K562 (cell line): ENCODE measurements at regions not wholly inside any gene's neighbourhood (a gene's known extent, or its start where the extent isn't known, plus 50 kb on each side); places are given as distances from the start of the nearest gene placed in this dataset.

Experiments used
- ATAC-seq: fragments of 200-7000 bp; cut with Tn5 transposase; 3 replicates; pipeline ENCODE4 v1.9.1; 2020; ENCODE audit warnings: moderate library complexity
- BruUV-seq: library from RNA; stranded (reverse); fragments of 400-500 nt; replicated peaks from 2 replicates; lab custom pipeline; 2021; lab: Mats Ljungman, UMichigan
- CTCF ChIA-PET: fragments of 300-600 bp; formaldehyde crosslinking; extraction: SDS; loops from one replicate; lab custom pipeline; 2021; ENCODE audit warnings: low intra/inter-chr PET ratio; lab: Yijun Ruan, JAX
- POLR2A ChIA-PET: fragments of 300-600, 350-650 bp; sonication (Branson Sonifier 250); formaldehyde crosslinking; extraction: SDS; loops from one replicate; lab custom pipeline; 2021; ENCODE audit warnings: antibody characterized with exemption, inconsistent platforms; lab: Yijun Ruan, JAX
- DNase-seq, 4 experiments: peaks; one replicate each; pipeline versions ENCODE4 v3.0.0 to v3.0.0-alpha.2; 2011 to 2018; ENCODE audit warnings: low spot score in 3 of 4, mixed read lengths in 3 of 4; ENCODE audit errors: extremely low read depth in 1 of 4
- FAIRE-seq: peaks from 2 replicates; lab custom pipeline; 2011; peaks lifted over from hg19 to GRCh38; lab: Jason Lieb, UNC
- H2AFZ ChIP-seq: 2 replicates; pipeline ENCODE4 v1.6.0; 2011; ENCODE audit warnings: low read depth, low read length, control low read depth, inconsistent platforms
- H3K27ac ChIP-seq: fragments of 200-600 bp; 3 replicates; pipeline ENCODE4 v1.8.0; 2011; ENCODE audit warnings: low read depth, mild to moderate bottlenecking, control low read depth, inconsistent platforms, low read length, moderate library complexity, mixed read lengths; ENCODE audit errors: extremely low read depth
- H3K27me3 ChIP-seq, 2 experiments: fragments of 300-600 bp in 1 of 2; 2 replicates in 1 of 2; 3 replicates in 1 of 2; pipeline versions ENCODE4 v1.6.0 to v1.8.0; 2011; ENCODE audit warnings: inconsistent platforms in 2 of 2, low read length in 2 of 2, mild to moderate bottlenecking in 1 of 2, mixed read lengths in 1 of 2, moderate library complexity in 1 of 2; ENCODE audit not compliant: control insufficient read depth in 2 of 2, insufficient read depth in 2 of 2
- H3K36me3 ChIP-seq: fragments of 300-600 bp; 3 replicates; pipeline ENCODE4 v1.8.0; 2011; ENCODE audit warnings: mild to moderate bottlenecking, low read length, inconsistent platforms; ENCODE audit not compliant: control insufficient read depth, insufficient read depth
- H3K4me1 ChIP-seq, 2 experiments: fragments of 200-600 bp in 1 of 2; replicated peaks in 1 of 2; 2 replicates in 1 of 2; 3 replicates in 1 of 2; pipeline versions ENCODE4 v1.5.1 to v1.8.0; 2011; ENCODE audit warnings: inconsistent platforms in 2 of 2, low read length in 2 of 2, mild to moderate bottlenecking in 1 of 2, mixed read lengths in 1 of 2, moderate library complexity in 1 of 2; ENCODE audit not compliant: control insufficient read depth in 2 of 2, insufficient read depth in 2 of 2
- H3K4me2 ChIP-seq: 2 replicates; pipeline ENCODE4 v1.6.1; 2011; ENCODE audit warnings: low read length, control low read depth, inconsistent platforms, mixed read lengths; ENCODE audit not compliant: insufficient read depth
- H3K4me3 ChIP-seq: fragments of 200-600 bp; sonication (generic), shearing (Covaris generic); 2 replicates; pipeline ENCODE4 v1.5.1; 2016; ENCODE audit warnings: control low read depth, inconsistent platforms
- H3K79me2 ChIP-seq: fragments of 200-600 bp; 3 replicates; pipeline ENCODE4 v1.8.0; 2011; ENCODE audit warnings: low read length, inconsistent platforms; ENCODE audit not compliant: control insufficient read depth, insufficient read depth
- H3K9ac ChIP-seq, 2 experiments: 2 replicates each; pipeline versions ENCODE4 v1.6.0 to v1.6.1; 2011; ENCODE audit warnings: low read depth in 2 of 2, low read length in 2 of 2, control low read depth in 1 of 2, inconsistent platforms in 1 of 2, mild to moderate bottlenecking in 1 of 2, mixed read lengths in 1 of 2; ENCODE audit not compliant: insufficient read depth in 1 of 2
- H3K9me1 ChIP-seq: one replicate; pipeline ENCODE4 v1.6.0; 2011; ENCODE audit warnings: inconsistent platforms, mild to moderate bottlenecking, low read length, moderate library complexity; ENCODE audit not compliant: control insufficient read depth, insufficient read depth
- H3K9me3 ChIP-seq: replicated peaks from 2 replicates; pipeline ENCODE4 v1.5.1; 2011; ENCODE audit warnings: low read depth, low read length, inconsistent platforms; ENCODE audit not compliant: control insufficient read depth, insufficient read depth
- H4K20me1 ChIP-seq: replicated peaks from 2 replicates; pipeline ENCODE4 v1.6.1; 2011; ENCODE audit warnings: low read length, inconsistent platforms, mixed read lengths; ENCODE audit not compliant: control insufficient read depth, insufficient read depth
- CREB3 ChIP-seq: fragments of 450-650 bp; conservative IDR thresholded peaks from 2 replicates; pipeline ENCODE4 v1.6.1; 2016; ENCODE audit warnings: missing genetic modification characterization, low read depth, mild to moderate bottlenecking, missing compliant biosample characterization, moderate library complexity
- CTBP1 ChIP-seq: fragments of 450-650 bp; IDR thresholded peaks from 2 replicates; pipeline ENCODE4 v1.6.1; 2016; ENCODE audit warnings: borderline replicate concordance
- CXXC5 ChIP-seq: fragments of 250-450 bp; sonication (Bioruptor Pico); IDR thresholded peaks from 2 replicates; pipeline ENCODE4 v1.8.0; 2022; ENCODE audit warnings: inconsistent platforms, mild to moderate bottlenecking, moderate library complexity
- HMBOX1 ChIP-seq: sonication (generic); IDR thresholded peaks from 2 replicates; pipeline ENCODE4 v1.6.1; 2016
- KDM1A ChIP-seq, 2 experiments: fragments of 450-650 bp; IDR thresholded peaks; 2 replicates each; pipeline ENCODE4 v1.6.1; 2016; ENCODE audit warnings: mild to moderate bottlenecking in 2 of 2
- MED1 ChIP-seq: sonication (generic); formaldehyde crosslinking; IDR thresholded peaks from 2 replicates; pipeline ENCODE4 v1.8.1; 2023; ENCODE audit warnings: missing genetic modification reagents, borderline replicate concordance
- NCOA1 ChIP-seq: fragments of 450-650 bp; IDR thresholded peaks from 2 replicates; pipeline ENCODE4 v1.6.1; 2016; ENCODE audit warnings: low read depth
- NR2C1 ChIP-seq, 2 experiments: fragments of 450-650 bp; IDR thresholded peaks; 2 replicates each; pipeline ENCODE4 v1.6.1; 2017; ENCODE audit warnings: mild to moderate bottlenecking in 2 of 2, antibody characterized with exemption in 1 of 2, inconsistent platforms in 1 of 2, missing compliant biosample characterization in 1 of 2, missing genetic modification characterization in 1 of 2
- PRDM10 ChIP-seq: fragments of 450-650 bp; IDR thresholded peaks from 2 replicates; pipeline ENCODE4 v1.6.1; 2018; ENCODE audit not compliant: partially characterized antibody
- ZNF23 ChIP-seq: fragments of 250-450 bp; sonication (Bioruptor Pico); IDR thresholded peaks from 2 replicates; pipeline ENCODE4 v1.4.0; 2020; ENCODE audit warnings: mild to moderate bottlenecking
- ZNF24 ChIP-seq: fragments of 450-650 bp; IDR thresholded peaks from 2 replicates; pipeline ENCODE4 v1.6.1; 2016
- ZNF77 ChIP-seq: fragments of 250-450 bp; sonication (Bioruptor Pico); IDR thresholded peaks from 2 replicates; pipeline ENCODE4 v1.5.0; 2020
- ZSCAN32 ChIP-seq: fragments of 450-650 bp; formaldehyde crosslinking; IDR thresholded peaks from 2 replicates; pipeline ENCODE4 v1.4.0; 2020; ENCODE audit warnings: mild to moderate bottlenecking, moderate library complexity
- WGBS: fragments of 100-300 bp; shearing (Covaris generic); methylation state at CpG from one replicate; pipeline ENCODE4 v1.1.6; 2016; ENCODE audit warnings: low coverage, mixed read lengths; ENCODE audit not compliant: insufficient coverage; ENCODE audit errors: missing lambda C conversion rate; 5-methylcytosine and 5-hydroxymethylcytosine counted together
- in situ Hi-C: fragments of 300-500 bp; cut with MboI; formaldehyde crosslinking; loops from 4 replicates; pipeline ENCODE4 v1.15.0; 2018; ENCODE audit warnings: inconsistent platforms, mixed read lengths
- intact Hi-C: fragments of 100-400 bp; cut with micrococcal nuclease; formaldehyde crosslinking; loops from 2 replicates; pipeline ENCODE4 v1.14.2; 2022

- FAIRE-seq (no peak), DNase-seq (no peak), ATAC-seq (no peak)
- no peaks in the 10 kb centered on the region for H4K20me1 ChIP-seq
- no peaks in the 10 kb centered on the region for H3K36me3 ChIP-seq
- H3K4me1 ChIP-seq = no peaks in the 10 kb centered on the region
- TF ChIP-seq CREB3 (tag) (no peak), NCOA1 (no peak), ZNF24 (no peak), CXXC5 (CRISPR knock-in tag) (no peak), KDM1A (IDR thresholded peaks at IDR 0.05) (no peak)
- ChIA-PET POLR2A (no interaction called here), CTCF (no interaction called here)
- H3K9me1 ChIP-seq = no peaks in the 10 kb centered on the region
- no peaks in the 10 kb centered on the region for H3K27me3 ChIP-seq
- no peak overlapping the region for H2AFZ ChIP-seq
- H3K9ac ChIP-seq = no peak overlapping the region
- no peaks in the 10 kb centered on the region for H3K9me3 ChIP-seq
- H3K27ac ChIP-seq = no peak overlapping the region
- H3K4me2 ChIP-seq = no peak overlapping the region
- WGBS = 0% methylated on average over 4 of the region's 5 CpGs
- intact Hi-C loops = no loop called here
- no peak overlapping the region for H3K4me3 ChIP-seq
- no TSS peak for BruUV-seq
- in situ Hi-C loops = no loop called here
- no peaks in the 10 kb centered on the region for H3K79me2 ChIP-seq
Observed at GRCh38 chr3:74003734-74004133, 379.0 kb upstream of the PDZRN3 start.

- Histone ChIP-seq H3K4me3 (no peak overlapping the region), H2AFZ (no peak overlapping the region), H3K9ac (no peak overlapping the region), H3K4me1 (no peaks in the 10 kb centered on the region), H3K4me2 (no peak overlapping the region), H3K36me3 (no peaks in the 10 kb centered on the region), H3K9me3 (no peaks in the 10 kb centered on the region), H3K27ac (no peak overlapping the region), H4K20me1 (no peaks in the 10 kb centered on the region), H3K9me1 (no peaks in the 10 kb centered on the region), H3K27me3 (no peaks in the 10 kb centered on the region), H3K79me2 (no peaks in the 10 kb centered on the region)
- ATAC-seq (no peak), FAIRE-seq (no peak), DNase-seq (no peak)
- ChIA-PET POLR2A (no interaction called here), CTCF (no interaction called here)
- intact Hi-C loops = no loop called here
- in situ Hi-C loops = no loop called here
- 5% methylated on average over 2 of the region's 2 CpGs for WGBS
- BruUV-seq = no TSS peak
- TF ChIP-seq HMBOX1 (no peak), PRDM10 (no peak), ZNF77 (CRISPR knock-in tag) (no peak), NR2C1 (IDR thresholded peaks at IDR 0.05) (no peak), NR2C1 (tag; IDR thresholded peaks at IDR 0.05) (no peak), ZNF23 (no peak), ZSCAN32 (no peak), CTBP1 (no peak), MED1 (CRISPR knock-in tag) (no peak)
Observed at GRCh38 chr3:74001436-74001835, 376.7 kb upstream of the PDZRN3 start.
